ENCODE measurements at regions not wholly inside any gene's neighbourhood (a gene's known extent, or its start where the extent isn't known, plus 50 kb on each side); places are given as distances from the start of the nearest gene placed in this dataset.

GRCh38 chr2:49278561-49278960 is 124.2 kb upstream of the FSHR start:
- no peak for TF ChIP-seq POLR2AphosphoS5 (IDR thresholded peaks at IDR 0.05; ENCODE audit: low read depth, low read length)
- TF ChIP-seq CTCF (IDR thresholded peaks at IDR 0.05 in 2 of 3, conservative IDR thresholded peaks at IDR 0.05 in 1 of 3; ENCODE audit: borderline replicate concordance in 1 of 3, insufficient read depth in 1 of 3, low read depth in 2 of 3, low read length in 2 of 3) = no peak
- TF ChIP-seq, protein P1, sequence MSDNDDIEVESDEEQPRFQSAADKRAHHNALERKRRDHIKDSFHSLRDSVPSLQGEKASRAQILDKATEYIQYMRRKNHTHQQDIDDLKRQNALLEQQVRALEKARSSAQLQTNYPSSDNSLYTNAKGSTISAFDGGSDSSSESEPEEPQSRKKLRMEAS (IDR thresholded peaks at IDR 0.05) = no peak
- no peak for TF ChIP-seq EZH2 (IDR thresholded peaks at IDR 0.05)
